ENCODE measurements at regions not wholly inside any gene's neighbourhood (a gene's known extent, or its start where the extent isn't known, plus 50 kb on each side); places are given as distances from the start of the nearest gene placed in this dataset.

DNA sequence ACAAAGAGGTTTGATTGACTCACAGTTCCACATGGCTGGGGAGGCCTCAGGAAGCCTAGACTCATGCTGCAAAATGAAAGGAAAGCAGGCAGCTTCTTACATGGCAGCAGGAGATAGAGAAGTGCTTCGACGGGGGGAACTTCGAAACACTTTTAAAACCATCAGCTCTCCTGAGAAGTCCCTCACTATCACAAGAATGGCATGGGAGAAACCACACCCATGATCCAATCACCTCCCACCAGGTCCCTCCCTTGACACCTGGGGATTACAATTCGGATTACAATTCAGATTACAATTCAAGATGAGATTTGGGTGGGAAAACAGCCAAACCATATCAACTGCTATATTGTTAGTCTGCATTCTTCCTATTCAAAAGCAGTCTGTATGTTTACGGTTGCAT, 322.3 kb upstream of the ISL1 start:
- Histone ChIP-seq H3K4me1 (ENCODE audit: insufficient read depth, low read length) (no peaks in the 10 kb centered on the region), H2AFZ (ENCODE audit: low read length) (no peak overlapping the region), H3K9me3 (ENCODE audit: low read depth, low read length) (no peaks in the 10 kb centered on the region), H3K36me3 (ENCODE audit: insufficient read depth, low read length) (no peaks in the 10 kb centered on the region), H3K4me2 (ENCODE audit: insufficient read depth, low read length) (no peak overlapping the region), H3K4me3 (ENCODE audit: insufficient read depth, low read length) (no peak overlapping the region), H3K27ac (ENCODE audit: low read depth, low read length) (no peak overlapping the region), H4K20me1 (ENCODE audit: insufficient read depth, low read length) (no peaks in the 10 kb centered on the region), H3K79me2 (ENCODE audit: insufficient read depth, low read length) (no peaks in the 10 kb centered on the region), H3K27me3 (ENCODE audit: insufficient read depth, low read length) (no peaks in the 10 kb centered on the region)
- TF ChIP-seq, protein P1, sequence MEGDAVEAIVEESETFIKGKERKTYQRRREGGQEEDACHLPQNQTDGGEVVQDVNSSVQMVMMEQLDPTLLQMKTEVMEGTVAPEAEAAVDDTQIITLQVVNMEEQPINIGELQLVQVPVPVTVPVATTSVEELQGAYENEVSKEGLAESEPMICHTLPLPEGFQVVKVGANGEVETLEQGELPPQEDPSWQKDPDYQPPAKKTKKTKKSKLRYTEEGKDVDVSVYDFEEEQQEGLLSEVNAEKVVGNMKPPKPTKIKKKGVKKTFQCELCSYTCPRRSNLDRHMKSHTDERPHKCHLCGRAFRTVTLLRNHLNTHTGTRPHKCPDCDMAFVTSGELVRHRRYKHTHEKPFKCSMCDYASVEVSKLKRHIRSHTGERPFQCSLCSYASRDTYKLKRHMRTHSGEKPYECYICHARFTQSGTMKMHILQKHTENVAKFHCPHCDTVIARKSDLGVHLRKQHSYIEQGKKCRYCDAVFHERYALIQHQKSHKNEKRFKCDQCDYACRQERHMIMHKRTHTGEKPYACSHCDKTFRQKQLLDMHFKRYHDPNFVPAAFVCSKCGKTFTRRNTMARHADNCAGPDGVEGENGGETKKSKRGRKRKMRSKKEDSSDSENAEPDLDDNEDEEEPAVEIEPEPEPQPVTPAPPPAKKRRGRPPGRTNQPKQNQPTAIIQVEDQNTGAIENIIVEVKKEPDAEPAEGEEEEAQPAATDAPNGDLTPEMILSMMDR (IDR thresholded peaks at IDR 0.05; ENCODE audit: extremely low read depth, low read depth, low read length): no peak
- no peak for DNase-seq (ENCODE audit: insufficient read length, low spot score, missing footprints)

DNA sequence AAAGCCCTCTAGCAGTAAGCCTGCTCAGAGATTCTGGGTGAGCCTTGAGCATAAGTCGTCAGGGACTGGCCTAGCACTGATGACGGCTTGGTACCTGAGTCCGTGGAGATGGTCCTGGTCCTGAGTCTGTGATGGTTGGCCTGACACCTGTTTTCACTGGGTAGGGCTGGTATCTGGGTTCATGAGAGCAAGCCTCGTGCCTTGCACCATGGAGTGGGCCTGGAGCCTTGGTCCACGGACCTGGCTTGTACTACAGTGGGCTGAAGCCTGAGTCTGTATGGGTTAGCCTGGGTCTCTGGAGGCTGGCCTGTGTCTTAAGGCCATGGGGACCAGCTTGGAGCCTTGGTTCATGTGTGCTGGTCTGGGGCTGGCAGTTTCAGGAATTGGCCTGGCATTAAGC, 310.3 kb upstream of the ISL1 start:
- H3K36me3 ChIP-seq (ENCODE audit: insufficient read depth, low read length): no peaks in the 10 kb centered on the region
- H3K4me3 ChIP-seq (ENCODE audit: insufficient read depth, low read length): no peak overlapping the region

DNA sequence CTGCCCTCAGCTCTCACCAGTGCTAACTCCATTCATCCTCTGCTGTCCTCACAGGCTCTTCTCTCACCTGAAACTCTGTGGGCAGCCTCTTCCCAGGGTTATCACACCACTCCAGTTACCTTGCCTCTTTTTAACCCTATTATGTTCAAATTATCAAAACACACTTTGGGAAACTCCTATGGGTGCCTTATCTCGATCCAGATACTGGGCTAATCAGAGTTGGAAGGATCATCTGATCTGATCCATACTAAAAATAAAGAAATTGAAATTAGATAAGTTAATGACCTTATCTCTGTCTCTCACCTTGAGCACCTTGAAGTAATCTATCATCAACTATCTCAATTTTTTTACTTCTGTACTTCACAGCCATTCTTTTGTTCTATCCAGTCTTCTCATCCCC, 300.5 kb upstream of the ISL1 start:
- Histone ChIP-seq H3K4me2 (ENCODE audit: insufficient read depth, low read length) (no peak overlapping the region), H3K27ac (ENCODE audit: low read depth, low read length) (no peak overlapping the region), H4K20me1 (ENCODE audit: insufficient read depth, low read length) (no peaks in the 10 kb centered on the region), H3K27me3 (ENCODE audit: insufficient read depth, low read length) (no peaks in the 10 kb centered on the region), H3K36me3 (ENCODE audit: insufficient read depth, low read length) (no peaks in the 10 kb centered on the region), H3K79me2 (ENCODE audit: insufficient read depth, low read length) (no peaks in the 10 kb centered on the region), H2AFZ (ENCODE audit: low read length) (no peak overlapping the region), H3K9me3 (ENCODE audit: low read depth, low read length) (no peaks in the 10 kb centered on the region), H3K4me1 (ENCODE audit: insufficient read depth, low read length) (no peaks in the 10 kb centered on the region), H3K4me3 (ENCODE audit: insufficient read depth, low read length) (no peak overlapping the region)
- TF ChIP-seq, protein P1 (IDR thresholded peaks at IDR 0.05; ENCODE audit: extremely low read depth, low read depth, low read length): no peak
- no peak for DNase-seq (ENCODE audit: insufficient read length, low spot score, missing footprints)

More for the DNA sequence above, 310.3 kb upstream of the ISL1 start:
- no peak overlapping the region for H3K4me2 ChIP-seq (ENCODE audit: insufficient read depth, low read length)
- H3K9me3 ChIP-seq (ENCODE audit: low read depth, low read length): peaks cover 5% of the 10 kb centered on the region
- H4K20me1 ChIP-seq (ENCODE audit: insufficient read depth, low read length): no peaks in the 10 kb centered on the region
- H3K4me1 ChIP-seq (ENCODE audit: insufficient read depth, low read length): no peaks in the 10 kb centered on the region
- H3K79me2 ChIP-seq (ENCODE audit: insufficient read depth, low read length): no peaks in the 10 kb centered on the region
- DNase-seq (ENCODE audit: insufficient read length, low spot score, missing footprints): no peak
- H3K27me3 ChIP-seq (ENCODE audit: insufficient read depth, low read length): no peaks in the 10 kb centered on the region
- H3K27ac ChIP-seq (ENCODE audit: low read depth, low read length): no peak overlapping the region
- no peak overlapping the region for H2AFZ ChIP-seq (ENCODE audit: low read length)
- TF ChIP-seq, protein P1 (IDR thresholded peaks at IDR 0.05; ENCODE audit: extremely low read depth, low read depth, low read length): no peak

DNA sequence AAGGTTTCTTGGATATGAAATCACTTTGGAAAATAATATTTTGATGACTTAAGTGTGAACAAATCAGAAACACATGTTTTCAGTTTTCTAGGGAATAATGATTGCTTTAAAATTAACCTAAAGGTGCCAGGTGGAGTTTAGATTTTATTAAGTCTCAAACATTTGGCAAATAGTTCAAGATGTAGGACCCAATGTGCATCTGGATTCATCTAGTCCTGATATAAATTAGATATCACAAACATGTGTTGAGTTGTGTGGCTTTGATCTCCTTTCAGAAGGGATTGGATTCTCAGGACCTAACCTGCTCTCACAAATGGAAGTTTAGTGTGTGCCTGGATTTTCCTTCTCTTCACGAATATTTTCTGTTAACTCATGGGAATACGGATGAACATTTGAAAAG, 291.4 kb upstream of the ISL1 start:
- Histone ChIP-seq H3K36me3 (ENCODE audit: insufficient read depth, low read length) (no peaks in the 10 kb centered on the region), H3K27ac (ENCODE audit: low read depth, low read length) (no peak overlapping the region), H4K20me1 (ENCODE audit: insufficient read depth, low read length) (no peaks in the 10 kb centered on the region), H3K4me1 (ENCODE audit: insufficient read depth, low read length) (no peaks in the 10 kb centered on the region), H3K79me2 (ENCODE audit: insufficient read depth, low read length) (no peaks in the 10 kb centered on the region), H3K4me2 (ENCODE audit: insufficient read depth, low read length) (no peak overlapping the region), H2AFZ (ENCODE audit: low read length) (no peak overlapping the region), H3K4me3 (ENCODE audit: insufficient read depth, low read length) (no peak overlapping the region), H3K27me3 (ENCODE audit: insufficient read depth, low read length) (no peaks in the 10 kb centered on the region), H3K9me3 (ENCODE audit: low read depth, low read length) (no peaks in the 10 kb centered on the region)
- no peak for DNase-seq (ENCODE audit: insufficient read length, low spot score, missing footprints)
- TF ChIP-seq, protein P1 (IDR thresholded peaks at IDR 0.05; ENCODE audit: extremely low read depth, low read depth, low read length): no peak

Data from osteoblast (primary cell).